Activated naive CD4-positive, alpha-beta T cell treated with anti-CD3 and anti-CD28 coated beads, Interleukin-2, amount 50 U/mL, for 24 hours (primary cell): ENCODE measurements at regions not wholly inside any gene's neighbourhood (a gene's known extent, or its start where the extent isn't known, plus 50 kb on each side); places are given as distances from the start of the nearest gene placed in this dataset.

Experiments used
- H3K27ac Mint-ChIP-seq: one replicate; pipeline ENCODE4 v1.8.0; 2021; ENCODE audit warnings: mild to moderate bottlenecking, mixed read lengths
- H3K27me3 Mint-ChIP-seq: one replicate; pipeline ENCODE4 v1.8.0; 2021; ENCODE audit warnings: mixed read lengths
- H3K36me3 Mint-ChIP-seq: one replicate; pipeline ENCODE4 v1.8.0; 2021; ENCODE audit warnings: mixed read lengths
- H3K4me1 Mint-ChIP-seq: one replicate; pipeline ENCODE4 v1.8.0; 2021; ENCODE audit warnings: mixed read lengths
- H3K4me3 Mint-ChIP-seq: one replicate; pipeline ENCODE4 v1.8.0; 2021; ENCODE audit warnings: mild to moderate bottlenecking, mixed read lengths
- H3K9me3 Mint-ChIP-seq: one replicate; pipeline ENCODE4 v1.8.0; 2021; ENCODE audit warnings: mixed read lengths

DNA sequence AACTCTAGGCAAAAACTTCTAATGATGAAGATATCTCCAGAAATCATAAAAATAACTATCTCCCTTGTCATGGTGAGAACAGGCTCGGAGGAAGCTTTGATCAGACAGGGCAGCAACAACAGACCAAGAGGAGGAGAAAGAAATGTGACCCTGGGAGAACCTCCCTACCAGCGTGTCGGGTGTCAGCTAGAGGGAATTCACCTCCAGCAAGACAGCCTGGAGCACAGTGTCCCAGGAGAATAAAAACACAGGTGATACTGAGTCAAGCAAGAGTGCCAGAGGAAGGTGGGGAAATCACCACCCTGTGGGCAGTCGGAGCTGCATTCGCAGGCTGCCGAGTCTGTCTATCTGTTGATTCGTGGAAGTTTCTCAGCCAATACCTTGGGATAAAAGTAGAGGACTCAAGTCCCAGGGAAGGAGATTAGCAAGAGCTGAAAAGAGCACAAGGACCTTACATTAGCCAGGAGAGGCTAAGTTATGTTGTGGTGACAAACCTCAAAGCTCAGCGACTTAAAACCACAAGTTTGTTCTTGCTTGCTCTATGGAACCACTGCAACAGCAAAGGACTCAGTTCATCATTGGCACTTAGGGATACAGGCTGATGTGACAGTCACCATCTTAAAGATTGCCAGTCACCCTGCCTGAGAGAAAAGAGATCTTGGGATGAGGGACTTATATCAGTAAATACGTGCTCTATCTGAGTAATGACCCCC lies 598.3 kb downstream of the CCDC171 start:
- H3K4me1 Mint-ChIP-seq = peaks cover 8% of the 10 kb centered on the region

DNA sequence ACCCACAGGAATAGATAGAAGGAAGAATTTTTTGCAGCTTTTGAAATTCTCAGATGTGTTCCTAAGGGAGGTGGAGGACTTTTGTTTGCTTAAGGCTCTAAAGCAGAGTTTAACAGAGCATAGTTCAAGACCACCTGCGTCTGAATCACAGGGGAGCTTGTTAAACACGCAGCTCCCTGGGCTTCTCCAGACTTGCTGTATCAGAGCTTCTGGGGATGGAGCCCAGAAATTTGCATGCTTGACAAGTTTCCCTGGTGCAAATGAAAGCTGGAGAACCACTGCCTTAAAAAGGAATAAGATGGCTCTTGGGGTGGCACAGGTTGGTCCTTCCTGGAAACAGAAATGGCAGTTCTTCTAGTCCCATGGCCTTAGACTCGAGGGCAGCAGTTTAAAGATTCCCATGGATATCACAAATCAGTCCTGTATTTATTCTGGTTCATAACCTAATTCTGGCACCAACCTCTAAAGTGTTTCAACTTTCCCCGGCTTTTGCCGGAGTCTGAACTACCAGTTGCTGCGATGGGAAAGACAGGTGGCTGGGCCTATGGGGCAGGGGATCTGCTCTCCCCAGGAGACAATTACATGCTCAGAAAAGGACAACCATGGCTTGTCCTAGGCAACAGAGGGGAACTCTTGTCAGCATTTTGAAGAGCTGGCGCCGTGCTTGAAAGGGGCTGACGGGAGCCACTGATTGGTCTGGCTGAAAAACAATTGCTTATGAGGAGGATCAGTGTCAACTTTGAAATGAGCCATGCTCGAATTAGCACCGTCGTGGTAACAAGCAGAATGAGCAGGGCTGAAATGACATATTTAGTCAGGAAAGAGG lies 599.6 kb downstream of the CCDC171 start:
- no peak overlapping the region for H3K27ac Mint-ChIP-seq
- peaks cover 1% of the 10 kb centered on the region for H3K27me3 Mint-ChIP-seq
- no peak overlapping the region for H3K4me3 Mint-ChIP-seq
- H3K36me3 Mint-ChIP-seq = no peaks in the 10 kb centered on the region
- peaks cover 4% of the 10 kb centered on the region for H3K9me3 Mint-ChIP-seq
- H3K4me1 Mint-ChIP-seq = peaks cover 8% of the 10 kb centered on the region

More for the DNA sequence above, 598.3 kb downstream of the CCDC171 start:
- H3K27ac Mint-ChIP-seq = no peak overlapping the region
- H3K27me3 Mint-ChIP-seq = peaks cover 1% of the 10 kb centered on the region
- H3K36me3 Mint-ChIP-seq = no peaks in the 10 kb centered on the region
- no peak overlapping the region for H3K4me3 Mint-ChIP-seq
- H3K9me3 Mint-ChIP-seq = peaks cover 4% of the 10 kb centered on the region

DNA sequence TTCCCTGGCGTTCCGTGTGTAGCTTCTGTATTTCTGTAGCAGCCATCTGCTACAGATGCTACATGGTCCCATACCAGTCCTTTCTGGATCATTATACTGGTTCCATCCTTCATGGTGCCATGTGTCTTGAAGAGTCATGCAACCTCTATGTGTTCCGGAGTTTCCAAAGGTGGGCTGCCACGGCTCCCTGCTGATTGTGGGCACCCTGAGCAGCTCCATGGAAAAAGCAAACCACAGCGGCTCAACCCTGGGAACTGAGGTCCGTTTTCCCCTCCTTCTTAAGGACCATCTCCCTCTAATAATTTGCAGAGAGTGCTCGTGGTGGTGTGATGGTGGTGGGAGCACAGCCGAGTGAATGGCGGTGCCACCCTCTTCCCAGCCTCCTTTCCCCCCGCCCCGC lies 600.4 kb downstream of the CCDC171 start:
- Mint-ChIP-seq H3K36me3 (no peaks in the 10 kb centered on the region), H3K27me3 (peaks cover 1% of the 10 kb centered on the region), H3K9me3 (peaks cover 4% of the 10 kb centered on the region), H3K4me3 (no peak overlapping the region), H3K27ac (no peak overlapping the region), H3K4me1 (peaks cover 8% of the 10 kb centered on the region)

DNA sequence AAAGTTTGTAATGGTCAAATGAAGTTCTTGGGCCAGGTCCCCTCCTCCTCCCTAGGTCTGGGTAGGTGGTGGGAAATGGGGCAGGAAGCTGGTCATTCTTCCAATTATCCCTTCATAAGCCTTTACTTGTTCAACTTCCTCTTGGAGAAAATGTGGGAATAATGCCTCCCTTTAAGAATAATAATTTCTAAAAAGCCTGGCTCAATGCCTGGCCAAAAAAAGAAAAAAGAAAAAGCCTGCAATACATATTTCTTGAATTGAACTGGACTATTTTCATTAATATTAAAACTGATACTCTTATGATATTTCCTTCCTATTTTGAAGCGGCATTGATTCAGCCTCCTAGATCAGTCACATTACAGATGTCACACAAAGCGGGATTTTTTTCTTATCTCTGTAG lies 600.9 kb downstream of the CCDC171 start:
- Mint-ChIP-seq H3K27ac (no peak overlapping the region), H3K4me3 (no peak overlapping the region), H3K27me3 (peaks cover 1% of the 10 kb centered on the region), H3K4me1 (peaks cover 8% of the 10 kb centered on the region), H3K36me3 (no peaks in the 10 kb centered on the region), H3K9me3 (peaks cover 4% of the 10 kb centered on the region)

DNA sequence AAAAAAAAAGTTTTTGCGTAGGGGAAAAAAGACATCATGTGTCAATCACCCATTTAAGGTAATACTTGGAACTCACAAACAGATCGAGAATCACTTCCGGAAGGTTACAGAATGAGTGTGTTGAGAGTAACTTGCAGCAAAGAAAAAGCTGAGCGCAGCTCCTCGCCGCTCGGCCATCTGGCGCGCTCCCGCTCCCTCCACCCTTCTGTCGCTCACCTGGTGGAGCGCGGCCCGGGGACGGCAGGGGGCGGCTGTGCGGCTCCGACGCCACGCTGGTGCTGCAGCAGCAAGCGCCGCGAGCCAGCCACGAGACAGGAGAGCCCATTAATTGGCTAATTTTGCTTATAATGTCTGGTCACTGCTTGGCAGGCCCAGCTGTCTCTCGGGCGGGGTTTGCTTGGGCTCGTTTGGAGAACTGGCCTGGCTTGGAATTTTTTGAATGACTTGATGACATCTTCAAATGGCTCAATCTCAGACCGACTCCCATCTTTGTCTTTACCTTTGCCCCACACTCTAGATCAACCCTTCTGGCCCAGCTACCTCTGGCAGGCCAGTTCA lies 601.8 kb downstream of the CCDC171 start:
- H3K4me3 Mint-ChIP-seq = peak overlapping the region; percentile 16
- H3K9me3 Mint-ChIP-seq = no peaks in the 10 kb centered on the region
- H3K27ac Mint-ChIP-seq = no peak overlapping the region
- peaks cover 1% of the 10 kb centered on the region for H3K27me3 Mint-ChIP-seq
- no peaks in the 10 kb centered on the region for H3K36me3 Mint-ChIP-seq
- peaks cover 8% of the 10 kb centered on the region for H3K4me1 Mint-ChIP-seq

DNA sequence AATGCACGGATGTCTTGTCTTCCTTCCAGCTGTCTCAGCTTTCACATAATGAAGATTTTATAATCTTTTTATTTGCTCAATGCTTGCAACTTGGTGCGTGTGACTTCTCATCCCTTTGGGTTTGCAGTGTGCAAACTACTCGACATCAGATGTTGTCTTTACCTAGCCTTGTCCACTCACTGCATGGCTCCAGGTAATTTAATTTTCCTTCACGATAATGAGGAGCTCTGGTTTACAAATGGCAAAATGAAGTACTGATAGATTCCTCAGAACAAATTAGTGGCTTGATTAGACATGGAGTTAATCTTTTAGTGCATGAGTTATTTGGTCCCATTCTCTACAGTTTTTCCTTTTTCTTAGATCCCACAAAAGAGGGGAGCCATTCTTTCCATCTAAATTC lies 603.0 kb downstream of the CCDC171 start:
- H3K27me3 Mint-ChIP-seq = peaks cover 3% of the 10 kb centered on the region
- H3K36me3 Mint-ChIP-seq = no peaks in the 10 kb centered on the region
- no peak overlapping the region for H3K4me3 Mint-ChIP-seq
- H3K27ac Mint-ChIP-seq = no peak overlapping the region
- H3K4me1 Mint-ChIP-seq = peaks cover 8% of the 10 kb centered on the region
- H3K9me3 Mint-ChIP-seq = peaks cover 7% of the 10 kb centered on the region

DNA sequence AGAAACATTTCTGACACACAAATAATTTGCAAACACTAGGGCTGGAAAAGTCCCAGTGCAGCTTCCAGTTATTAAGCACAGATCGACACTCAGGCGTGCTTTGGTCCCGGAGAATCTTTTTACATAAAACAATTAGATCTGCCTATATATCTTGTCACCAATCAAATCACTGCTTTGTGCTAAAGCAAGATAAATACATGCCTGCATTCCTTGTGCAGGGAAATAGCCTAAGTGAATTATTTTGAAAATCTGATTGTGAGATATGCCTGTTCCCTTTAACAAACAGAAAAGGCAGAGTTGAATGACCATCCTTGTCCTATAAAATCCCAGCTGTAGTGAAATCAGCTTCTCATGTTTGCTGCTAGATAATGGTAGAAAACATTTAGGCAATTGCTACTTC lies 604.4 kb downstream of the CCDC171 start:
- no peak overlapping the region for H3K4me3 Mint-ChIP-seq
- H3K27ac Mint-ChIP-seq = no peak overlapping the region
- H3K36me3 Mint-ChIP-seq = no peaks in the 10 kb centered on the region
- peaks cover 8% of the 10 kb centered on the region for H3K4me1 Mint-ChIP-seq
- H3K9me3 Mint-ChIP-seq = peaks cover 7% of the 10 kb centered on the region
- H3K27me3 Mint-ChIP-seq = peaks cover 3% of the 10 kb centered on the region

DNA sequence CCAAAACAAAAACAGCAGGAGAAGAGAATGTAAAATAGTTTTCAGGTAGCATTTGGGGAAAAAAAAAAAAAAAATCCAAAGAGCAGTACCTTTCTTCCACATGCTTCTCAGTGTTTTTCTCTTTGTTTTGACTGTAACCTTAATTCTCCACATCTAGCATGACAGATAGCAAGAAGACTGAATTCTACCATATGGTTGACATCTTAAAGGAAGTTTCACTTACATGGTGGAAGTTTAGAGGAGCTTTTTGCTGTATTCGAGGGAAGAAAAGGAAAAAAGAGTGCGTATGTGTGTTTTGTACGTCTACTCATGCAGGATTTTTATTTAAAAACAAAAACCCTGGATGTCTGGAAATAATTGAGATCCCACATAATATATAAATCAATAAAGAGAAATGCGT lies 604.8 kb downstream of the CCDC171 start:
- Mint-ChIP-seq H3K27ac (no peak overlapping the region), H3K9me3 (peaks cover 7% of the 10 kb centered on the region), H3K27me3 (peaks cover 3% of the 10 kb centered on the region), H3K4me3 (no peak overlapping the region), H3K4me1 (peaks cover 8% of the 10 kb centered on the region), H3K36me3 (no peaks in the 10 kb centered on the region)

DNA sequence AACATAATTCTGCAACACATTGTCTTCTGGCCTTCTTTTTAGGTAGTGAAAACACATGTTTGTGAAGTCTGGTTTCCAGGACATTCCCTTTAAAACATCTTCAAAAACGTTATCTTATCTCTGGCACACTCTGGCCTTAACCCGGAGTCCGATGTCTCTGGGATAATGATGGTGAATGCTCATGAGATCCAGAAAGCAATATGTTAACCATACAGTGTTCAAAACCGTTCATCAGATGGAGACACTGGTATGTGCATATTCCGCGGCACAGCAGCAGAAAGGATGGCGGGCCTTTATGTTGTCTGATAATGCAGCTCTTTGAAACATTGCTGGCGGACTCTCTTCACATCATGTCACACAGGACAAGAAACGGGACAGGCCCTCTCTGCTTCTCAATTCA lies 605.2 kb downstream of the CCDC171 start:
- Mint-ChIP-seq H3K27me3 (peaks cover 3% of the 10 kb centered on the region), H3K36me3 (no peaks in the 10 kb centered on the region), H3K4me3 (no peak overlapping the region), H3K27ac (no peak overlapping the region), H3K4me1 (peaks cover 8% of the 10 kb centered on the region), H3K9me3 (peaks cover 10% of the 10 kb centered on the region)

DNA sequence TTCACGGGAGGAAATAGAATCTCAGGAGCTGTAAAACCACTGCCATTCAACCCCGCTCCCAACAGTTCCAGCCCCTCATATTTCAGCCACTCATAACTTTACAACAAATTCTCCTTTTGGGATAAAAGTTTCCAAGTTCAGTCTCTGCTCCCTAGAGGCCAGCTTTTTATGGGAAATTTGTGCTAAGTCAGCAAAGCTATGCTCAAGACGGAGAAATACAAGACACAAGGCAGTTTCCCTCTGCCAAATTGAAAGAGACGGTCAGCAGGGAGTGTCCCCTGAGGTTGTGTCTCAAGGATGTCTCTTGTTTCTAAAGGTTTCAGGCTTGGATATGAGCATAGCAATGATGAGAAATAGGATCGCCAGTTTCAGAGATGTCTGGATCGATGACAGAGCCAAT lies 608.6 kb downstream of the CCDC171 start:
- Mint-ChIP-seq H3K27me3 (peaks cover 2% of the 10 kb centered on the region), H3K27ac (no peak overlapping the region), H3K36me3 (no peaks in the 10 kb centered on the region), H3K4me3 (no peak overlapping the region), H3K9me3 (peaks cover 11% of the 10 kb centered on the region), H3K4me1 (no peaks in the 10 kb centered on the region)

DNA sequence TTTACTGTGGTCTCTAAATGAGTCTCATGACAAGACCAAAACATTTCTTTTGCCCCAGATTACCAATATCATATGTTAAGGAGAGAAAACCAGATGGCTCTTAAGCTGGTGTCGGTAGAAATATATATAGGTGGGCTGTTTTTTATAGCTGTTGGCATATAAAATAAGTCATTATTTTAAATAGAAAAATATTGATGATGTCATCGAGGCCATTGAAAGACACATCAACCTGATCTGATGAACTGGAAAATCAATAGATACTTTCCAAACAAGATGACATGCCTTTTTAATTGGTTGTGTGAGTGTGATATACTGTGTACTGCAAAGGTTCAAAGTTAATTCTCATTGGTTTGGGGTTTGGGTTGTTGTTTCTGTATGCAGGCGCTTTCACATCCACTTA lies 617.3 kb downstream of the CCDC171 start:
- H3K36me3 Mint-ChIP-seq = no peaks in the 10 kb centered on the region
- H3K4me3 Mint-ChIP-seq = no peak overlapping the region
- no peak overlapping the region for H3K27ac Mint-ChIP-seq
- H3K9me3 Mint-ChIP-seq = no peaks in the 10 kb centered on the region
- peaks cover 1% of the 10 kb centered on the region for H3K27me3 Mint-ChIP-seq
- no peaks in the 10 kb centered on the region for H3K4me1 Mint-ChIP-seq

DNA sequence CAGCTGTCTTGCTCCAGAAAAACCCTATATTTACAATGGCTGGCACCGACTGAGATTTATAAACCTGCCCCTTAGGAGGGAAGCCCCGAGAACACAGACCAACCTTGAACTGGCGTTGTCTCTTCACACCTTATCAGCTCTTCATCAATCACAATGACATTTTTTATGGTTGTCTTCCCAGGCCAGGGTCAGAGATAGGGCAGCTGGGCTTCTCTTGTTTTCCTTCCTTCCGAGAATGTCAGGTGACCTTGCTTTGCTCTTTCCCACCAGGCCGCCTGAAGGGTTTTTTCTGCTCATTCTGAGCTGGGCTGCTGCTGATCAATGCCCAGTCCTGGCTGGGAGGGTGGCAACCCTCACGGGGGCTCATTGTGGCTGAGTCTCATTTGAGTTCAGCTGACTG lies 619.1 kb downstream of the CCDC171 start:
- Mint-ChIP-seq H3K36me3 (no peaks in the 10 kb centered on the region), H3K4me3 (no peak overlapping the region), H3K9me3 (no peaks in the 10 kb centered on the region), H3K27me3 (peaks cover 1% of the 10 kb centered on the region), H3K4me1 (no peaks in the 10 kb centered on the region), H3K27ac (no peak overlapping the region)

DNA sequence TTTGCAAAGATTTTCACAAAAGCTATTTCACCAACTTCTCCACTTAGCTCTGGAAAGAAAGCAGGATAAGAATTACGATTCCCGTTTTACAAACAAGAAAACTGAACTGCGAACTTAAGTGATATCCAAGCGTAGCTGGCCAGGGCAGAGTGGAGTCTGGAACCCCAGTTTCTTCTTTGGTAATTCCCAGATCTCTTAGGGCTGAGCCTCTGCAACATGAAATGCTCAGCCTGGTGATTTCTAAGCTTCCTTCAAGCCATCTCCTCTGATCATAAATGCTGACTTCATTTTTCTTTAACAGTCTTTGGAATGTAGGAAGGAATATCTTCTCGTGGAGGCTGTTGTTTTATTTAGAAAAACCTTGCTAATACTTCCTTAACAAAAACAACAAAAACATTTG lies 620.0 kb downstream of the CCDC171 start:
- Mint-ChIP-seq H3K27ac (no peak overlapping the region), H3K4me3 (no peak overlapping the region), H3K4me1 (no peaks in the 10 kb centered on the region)

DNA sequence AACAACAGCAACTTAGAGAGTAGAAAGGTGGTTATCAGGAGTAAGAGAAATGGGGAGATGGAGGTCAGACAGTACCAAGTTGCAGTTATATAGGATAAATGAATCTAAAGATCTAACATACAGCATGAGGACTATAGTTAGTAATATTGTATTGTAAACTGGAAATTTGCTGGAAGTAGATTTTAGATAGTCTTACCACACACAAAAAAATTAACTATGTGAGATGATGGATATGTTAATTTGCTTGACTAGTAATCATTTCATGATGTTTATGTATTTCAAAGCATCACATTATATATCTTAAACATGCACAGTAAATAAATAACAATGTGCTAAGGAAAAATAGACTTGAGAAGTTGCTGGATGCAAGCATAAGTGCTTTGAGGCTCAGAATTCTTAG lies 622.1 kb downstream of the CCDC171 start:
- no peaks in the 10 kb centered on the region for H3K9me3 Mint-ChIP-seq
- H3K27ac Mint-ChIP-seq = no peak overlapping the region
- H3K4me3 Mint-ChIP-seq = no peak overlapping the region
- no peaks in the 10 kb centered on the region for H3K36me3 Mint-ChIP-seq
- peaks cover 1% of the 10 kb centered on the region for H3K27me3 Mint-ChIP-seq
- H3K4me1 Mint-ChIP-seq = no peaks in the 10 kb centered on the region

More for the DNA sequence above, 620.0 kb downstream of the CCDC171 start:
- no peaks in the 10 kb centered on the region for H3K9me3 Mint-ChIP-seq
- H3K36me3 Mint-ChIP-seq = no peaks in the 10 kb centered on the region
- peaks cover 1% of the 10 kb centered on the region for H3K27me3 Mint-ChIP-seq

DNA sequence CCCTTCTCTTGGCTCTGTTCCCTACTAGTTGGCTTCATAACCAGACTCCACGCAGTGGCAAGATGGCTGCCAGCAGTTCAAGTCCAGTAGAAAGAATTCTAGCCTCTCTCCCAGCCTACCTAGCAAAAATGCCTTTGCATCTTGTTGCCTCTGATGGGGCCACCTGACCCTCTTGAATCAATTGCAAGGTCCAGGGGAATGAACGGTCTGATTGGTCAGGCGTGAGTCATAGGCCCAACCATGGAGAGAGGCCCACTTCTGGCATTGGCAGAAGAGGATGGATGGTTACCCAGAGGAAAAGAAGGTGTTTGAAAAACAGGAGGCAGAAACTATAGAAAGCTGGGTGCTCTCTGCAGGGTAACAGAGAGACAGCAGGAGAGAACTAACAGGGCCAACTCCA lies 622.6 kb downstream of the CCDC171 start:
- no peak overlapping the region for H3K4me3 Mint-ChIP-seq
- peaks cover 1% of the 10 kb centered on the region for H3K27me3 Mint-ChIP-seq
- no peaks in the 10 kb centered on the region for H3K36me3 Mint-ChIP-seq
- no peak overlapping the region for H3K27ac Mint-ChIP-seq
- H3K9me3 Mint-ChIP-seq = no peaks in the 10 kb centered on the region
- H3K4me1 Mint-ChIP-seq = no peaks in the 10 kb centered on the region

DNA sequence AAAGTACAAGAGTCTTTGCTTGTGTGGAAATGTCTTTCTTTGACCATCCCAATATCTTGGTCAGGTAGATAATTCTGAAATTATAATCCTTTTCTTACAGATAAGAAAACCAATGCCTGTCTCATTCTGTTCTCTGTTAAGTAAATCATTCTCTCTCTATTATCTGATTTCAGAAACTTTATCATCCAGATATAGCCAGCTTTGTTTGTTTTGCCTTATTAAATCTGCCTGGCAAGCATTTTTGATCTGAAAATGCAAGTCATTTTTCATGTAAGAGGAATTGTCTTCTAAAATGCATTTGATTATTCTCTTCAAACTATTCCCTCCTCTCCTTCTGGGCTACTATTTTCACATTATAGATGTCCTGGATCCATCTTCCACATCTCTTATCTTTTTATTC lies 625.5 kb downstream of the CCDC171 start:
- Mint-ChIP-seq H3K36me3 (no peaks in the 10 kb centered on the region), H3K4me1 (no peaks in the 10 kb centered on the region), H3K4me3 (no peak overlapping the region), H3K27me3 (no peaks in the 10 kb centered on the region), H3K9me3 (no peaks in the 10 kb centered on the region), H3K27ac (no peak overlapping the region)
